Breast epithelium (tissue), 3 donors: ENCODE measurements at regions not wholly inside any gene's neighbourhood (a gene's known extent, or its start where the extent isn't known, plus 50 kb on each side); places are given as distances from the start of the nearest gene placed in this dataset.

ENCODE experiments used
- POLR2A ChIP-seq: fragments of 450-650 bp; IDR thresholded peaks from one replicate; pipeline ENCODE4 v1.6.1; 2016; ENCODE audit warnings: antibody characterized with exemption, mild to moderate bottlenecking, moderate library complexity
- POLR2AphosphoS5 ChIP-seq, 3 donors: sonication (generic); formaldehyde crosslinking; IDR thresholded peaks; one replicate each; pipeline ENCODE4 v1.6.1; 2017; ENCODE audit warnings: antibody characterized with exemption in 3 of 3
- TF ChIP-seq, protein P1 (sequence below), 3 donors: fragments of 450-650 bp; IDR thresholded peaks; one replicate each; pipeline ENCODE4 v1.5.1; 2016 to 2017; ENCODE audit warnings: antibody characterized with exemption in 3 of 3, mild to moderate bottlenecking in 3 of 3, moderate library complexity in 3 of 3

DNA sequence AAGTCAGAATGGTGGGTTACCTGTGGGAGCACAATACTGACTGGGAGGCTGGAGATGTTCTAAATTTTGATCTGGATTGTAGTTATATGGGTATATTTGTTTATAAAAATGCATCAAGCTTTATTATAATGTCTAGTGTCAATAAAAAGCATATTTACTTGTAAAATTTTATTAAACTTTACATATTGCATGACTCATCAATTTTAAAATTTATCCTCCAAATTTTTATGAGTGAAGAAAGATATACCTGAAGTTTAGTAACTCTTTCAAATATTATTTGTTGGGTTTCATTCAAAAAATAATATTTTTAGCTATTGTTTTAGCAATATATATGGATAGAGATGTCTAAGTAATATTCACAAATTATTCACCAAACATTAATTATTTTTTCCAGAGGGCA, 103.0 kb downstream of the ANXA5 start:
- TF ChIP-seq, protein P1, sequence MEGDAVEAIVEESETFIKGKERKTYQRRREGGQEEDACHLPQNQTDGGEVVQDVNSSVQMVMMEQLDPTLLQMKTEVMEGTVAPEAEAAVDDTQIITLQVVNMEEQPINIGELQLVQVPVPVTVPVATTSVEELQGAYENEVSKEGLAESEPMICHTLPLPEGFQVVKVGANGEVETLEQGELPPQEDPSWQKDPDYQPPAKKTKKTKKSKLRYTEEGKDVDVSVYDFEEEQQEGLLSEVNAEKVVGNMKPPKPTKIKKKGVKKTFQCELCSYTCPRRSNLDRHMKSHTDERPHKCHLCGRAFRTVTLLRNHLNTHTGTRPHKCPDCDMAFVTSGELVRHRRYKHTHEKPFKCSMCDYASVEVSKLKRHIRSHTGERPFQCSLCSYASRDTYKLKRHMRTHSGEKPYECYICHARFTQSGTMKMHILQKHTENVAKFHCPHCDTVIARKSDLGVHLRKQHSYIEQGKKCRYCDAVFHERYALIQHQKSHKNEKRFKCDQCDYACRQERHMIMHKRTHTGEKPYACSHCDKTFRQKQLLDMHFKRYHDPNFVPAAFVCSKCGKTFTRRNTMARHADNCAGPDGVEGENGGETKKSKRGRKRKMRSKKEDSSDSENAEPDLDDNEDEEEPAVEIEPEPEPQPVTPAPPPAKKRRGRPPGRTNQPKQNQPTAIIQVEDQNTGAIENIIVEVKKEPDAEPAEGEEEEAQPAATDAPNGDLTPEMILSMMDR (IDR thresholded peaks at IDR 0.05) = no peak
- TF ChIP-seq POLR2A (no peak), POLR2AphosphoS5 (IDR thresholded peaks at IDR 0.05) (no peak)
